HG03045 (cell line): ENCODE measurements at regions not wholly inside any gene's neighbourhood (a gene's known extent, or its start where the extent isn't known, plus 50 kb on each side); places are given as distances from the start of the nearest gene placed in this dataset.
"Not testable (repeated sequence)": the region's sequence is repeated elsewhere in the genome, so short reads cannot be mapped to it uniquely, and the experiment has no call there.

Source experiments
- ATAC-seq: cut with Tn5 transposase; IDR thresholded peaks from one replicate; pipeline ENCODE4 v1.9.1; 2021; ENCODE audit warnings: mild to moderate bottlenecking, moderate library complexity; ENCODE audit not compliant: unreplicated experiment

GRCh38 chrX:102784550-102784949 is 64.0 kb downstream of the GPRASP3 start:
- ATAC-seq = no peak

GRCh38 chrX:102787283-102787682 is 66.7 kb downstream of the GPRASP3 start:
- no peak for ATAC-seq

GRCh38 chrX:102808336-102808735 is 87.8 kb downstream of the GPRASP3 start:
- no peak for ATAC-seq

- not testable (repeated sequence) for ATAC-seq
Observed at GRCh38 chrX:102818269-102818668, 97.7 kb downstream of the GPRASP3 start.

GRCh38 chrX:102832661-102833060 is 104.4 kb upstream of the RAB40AL start:
- ATAC-seq = no peak

- no peak for ATAC-seq
Observed at GRCh38 chrX:102833136-102833535, 103.9 kb upstream of the RAB40AL start.

- ATAC-seq = no peak
Observed at GRCh38 chrX:102835504-102836146, 101.4 kb upstream of the RAB40AL start.

- ATAC-seq = no peak
Observed at GRCh38 chrX:102837847-102838246, 99.2 kb upstream of the RAB40AL start.

GRCh38 chrX:102840871-102841705 is 96.0 kb upstream of the RAB40AL start:
- no peak for ATAC-seq

GRCh38 chrX:102841706-102842003 is 95.4 kb upstream of the RAB40AL start:
- ATAC-seq = no peak

GRCh38 chrX:102845020-102845419 is 92.1 kb upstream of the RAB40AL start:
- ATAC-seq = no peak

- ATAC-seq = no peak
Observed at GRCh38 chrX:102846544-102847236, 90.4 kb upstream of the RAB40AL start.

- no peak for ATAC-seq
Observed at GRCh38 chrX:102847362-102847761, 89.7 kb upstream of the RAB40AL start.

- no peak for ATAC-seq
Observed at GRCh38 chrX:102849396-102849795, 87.7 kb upstream of the RAB40AL start.

GRCh38 chrX:102858826-102859549 is 78.1 kb upstream of the RAB40AL start:
- ATAC-seq = not testable (repeated sequence)

- ATAC-seq = no peak
Observed at GRCh38 chrX:102859550-102859871, 77.6 kb upstream of the RAB40AL start.

- no peak for ATAC-seq
Observed at GRCh38 chrX:102860235-102860634, 76.8 kb upstream of the RAB40AL start.

- peak; percentile 76 for ATAC-seq
Observed at GRCh38 chrX:102863735-102864134, 73.3 kb upstream of the RAB40AL start.

GRCh38 chrX:102866981-102867656 is 70.0 kb upstream of the RAB40AL start:
- no peak for ATAC-seq

GRCh38 chrX:102883491-102883890 is 53.6 kb upstream of the RAB40AL start:
- ATAC-seq = no peak
